SU-DHL-6 (cell line): ENCODE measurements at regions not wholly inside any gene's neighbourhood (a gene's known extent, or its start where the extent isn't known, plus 50 kb on each side); places are given as distances from the start of the nearest gene placed in this dataset.

Experiments
- EZH2phosphoT487 ChIP-seq: fragments of 200-600 bp; sonication (generic), shearing (Covaris generic); conservative IDR thresholded peaks from 2 replicates; pipeline ENCODE4 v1.6.1; 2018; ENCODE audit warnings: mild to moderate bottlenecking, antibody characterized with exemption, low read length, moderate library complexity, mixed read lengths
- TF ChIP-seq, protein P1 (sequence below): fragments of 200-600 bp; sonication (generic); IDR thresholded peaks from one replicate; pipeline ENCODE4 v1.5.1; 2017; ENCODE audit warnings: antibody characterized with exemption, mild to moderate bottlenecking, low read length, moderate library complexity; ENCODE audit not compliant: insufficient read depth, poor library complexity, severe bottlenecking

GRCh38 chr4:30822911-30823551 lies 102.9 kb downstream of the PCDH7 start:
- TF ChIP-seq, protein P1, sequence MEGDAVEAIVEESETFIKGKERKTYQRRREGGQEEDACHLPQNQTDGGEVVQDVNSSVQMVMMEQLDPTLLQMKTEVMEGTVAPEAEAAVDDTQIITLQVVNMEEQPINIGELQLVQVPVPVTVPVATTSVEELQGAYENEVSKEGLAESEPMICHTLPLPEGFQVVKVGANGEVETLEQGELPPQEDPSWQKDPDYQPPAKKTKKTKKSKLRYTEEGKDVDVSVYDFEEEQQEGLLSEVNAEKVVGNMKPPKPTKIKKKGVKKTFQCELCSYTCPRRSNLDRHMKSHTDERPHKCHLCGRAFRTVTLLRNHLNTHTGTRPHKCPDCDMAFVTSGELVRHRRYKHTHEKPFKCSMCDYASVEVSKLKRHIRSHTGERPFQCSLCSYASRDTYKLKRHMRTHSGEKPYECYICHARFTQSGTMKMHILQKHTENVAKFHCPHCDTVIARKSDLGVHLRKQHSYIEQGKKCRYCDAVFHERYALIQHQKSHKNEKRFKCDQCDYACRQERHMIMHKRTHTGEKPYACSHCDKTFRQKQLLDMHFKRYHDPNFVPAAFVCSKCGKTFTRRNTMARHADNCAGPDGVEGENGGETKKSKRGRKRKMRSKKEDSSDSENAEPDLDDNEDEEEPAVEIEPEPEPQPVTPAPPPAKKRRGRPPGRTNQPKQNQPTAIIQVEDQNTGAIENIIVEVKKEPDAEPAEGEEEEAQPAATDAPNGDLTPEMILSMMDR = no peak
- no peak for TF ChIP-seq EZH2phosphoT487
